Mucosa of descending colon (tissue), 3 donors: ENCODE measurements at regions not wholly inside any gene's neighbourhood (a gene's known extent, or its start where the extent isn't known, plus 50 kb on each side); places are given as distances from the start of the nearest gene placed in this dataset.

ENCODE experiments used
- ATAC-seq: fragments of 200-7000 bp; cut with Tn5 transposase; one replicate; pipeline ENCODE4 v1.9.1; 2020; ENCODE audit warnings: mild to moderate bottlenecking, moderate library complexity
- DNase-seq, 3 donors: peaks; one replicate each; pipeline ENCODE4 v3.0.0-alpha.2; 2020
- H3K36me3 ChIP-seq: fragments of 200-600 bp; one replicate; pipeline ENCODE4 v1.8.0; 2021; ENCODE audit warnings: low read depth, mild to moderate bottlenecking
- H3K4me1 ChIP-seq: fragments of 200-600 bp; one replicate; pipeline ENCODE4 v1.8.0; 2021; ENCODE audit warnings: low read depth, mild to moderate bottlenecking
- H3K4me3 ChIP-seq: fragments of 200-600 bp; one replicate; pipeline ENCODE4 v1.8.0; 2021; ENCODE audit warnings: mild to moderate bottlenecking
- H3K9me3 ChIP-seq: fragments of 200-600 bp; one replicate; pipeline ENCODE4 v1.8.0; 2021; ENCODE audit warnings: mild to moderate bottlenecking
- intact Hi-C, 2 donors: fragments of 100-400 bp; cut with DNase I in 1 of 2; cut with micrococcal nuclease in 1 of 2; formaldehyde crosslinking; loops; one replicate each; pipeline versions ENCODE4 v1.11.0 to v1.11.1; 2022; cut with DNase I, micrococcal nuclease
- TF ChIP-seq, protein P1 (sequence below): fragments of 200-600 bp; IDR thresholded peaks from one replicate; pipeline ENCODE4 v1.8.0; 2022; ENCODE audit warnings: antibody characterized with exemption, mild to moderate bottlenecking
- donor health status: DM: no; HTN: no; CAD: no; lungs with moderate emphysema.
- donor health status: DM: no; HTN: no; CAD: no.
- donor health status: DM: no; HTN: yes; CAD: no.

DNA sequence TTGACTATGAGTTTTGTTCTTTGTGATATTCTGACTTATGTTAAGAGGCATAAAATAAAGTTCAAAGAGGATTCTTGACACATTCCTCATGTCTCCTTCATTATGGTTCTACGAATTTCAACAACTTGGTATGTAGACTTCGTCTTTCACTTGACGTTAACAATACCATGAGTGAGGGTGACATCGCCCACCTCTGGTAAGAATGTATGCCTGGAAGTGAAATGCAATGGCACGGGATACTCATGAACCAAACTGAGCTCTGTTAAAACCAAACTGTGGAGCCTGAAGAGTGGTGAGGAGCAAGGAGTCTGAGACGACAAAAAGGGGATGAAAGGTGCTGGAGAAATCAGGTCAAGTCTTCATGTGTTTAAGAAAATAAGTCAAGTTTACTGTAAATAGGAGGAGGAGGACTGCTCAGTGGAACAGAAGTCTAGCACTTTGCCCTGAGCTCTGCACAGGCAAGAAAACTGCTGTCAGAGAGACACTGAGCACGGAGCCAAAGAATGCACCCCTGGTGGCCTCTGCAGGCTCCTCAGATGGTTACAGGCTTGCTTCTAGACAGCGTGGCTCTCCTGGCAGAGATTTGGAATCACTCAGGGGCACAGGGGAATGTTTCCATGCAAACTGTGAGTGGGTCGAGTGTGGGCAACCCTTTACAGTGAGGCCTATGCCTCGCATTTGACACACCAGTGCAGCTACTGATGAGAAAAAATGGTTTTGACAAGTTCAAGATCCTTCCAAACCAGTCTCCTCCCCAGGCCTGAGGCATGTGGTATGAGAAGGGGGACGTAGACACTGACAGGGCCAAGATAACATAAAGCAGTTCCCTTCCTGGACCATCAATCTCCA is 470.1 kb downstream of the IRX1 start:
- ATAC-seq = no peak
- no peaks in the 10 kb centered on the region for H3K4me1 ChIP-seq
- no peak for DNase-seq
- H3K9me3 ChIP-seq = peaks cover 17% of the 10 kb centered on the region
- intact Hi-C loops = no loop called here
- TF ChIP-seq, protein P1, sequence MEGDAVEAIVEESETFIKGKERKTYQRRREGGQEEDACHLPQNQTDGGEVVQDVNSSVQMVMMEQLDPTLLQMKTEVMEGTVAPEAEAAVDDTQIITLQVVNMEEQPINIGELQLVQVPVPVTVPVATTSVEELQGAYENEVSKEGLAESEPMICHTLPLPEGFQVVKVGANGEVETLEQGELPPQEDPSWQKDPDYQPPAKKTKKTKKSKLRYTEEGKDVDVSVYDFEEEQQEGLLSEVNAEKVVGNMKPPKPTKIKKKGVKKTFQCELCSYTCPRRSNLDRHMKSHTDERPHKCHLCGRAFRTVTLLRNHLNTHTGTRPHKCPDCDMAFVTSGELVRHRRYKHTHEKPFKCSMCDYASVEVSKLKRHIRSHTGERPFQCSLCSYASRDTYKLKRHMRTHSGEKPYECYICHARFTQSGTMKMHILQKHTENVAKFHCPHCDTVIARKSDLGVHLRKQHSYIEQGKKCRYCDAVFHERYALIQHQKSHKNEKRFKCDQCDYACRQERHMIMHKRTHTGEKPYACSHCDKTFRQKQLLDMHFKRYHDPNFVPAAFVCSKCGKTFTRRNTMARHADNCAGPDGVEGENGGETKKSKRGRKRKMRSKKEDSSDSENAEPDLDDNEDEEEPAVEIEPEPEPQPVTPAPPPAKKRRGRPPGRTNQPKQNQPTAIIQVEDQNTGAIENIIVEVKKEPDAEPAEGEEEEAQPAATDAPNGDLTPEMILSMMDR = no peak
- H3K36me3 ChIP-seq = no peaks in the 10 kb centered on the region
- no peak overlapping the region for H3K4me3 ChIP-seq

DNA sequence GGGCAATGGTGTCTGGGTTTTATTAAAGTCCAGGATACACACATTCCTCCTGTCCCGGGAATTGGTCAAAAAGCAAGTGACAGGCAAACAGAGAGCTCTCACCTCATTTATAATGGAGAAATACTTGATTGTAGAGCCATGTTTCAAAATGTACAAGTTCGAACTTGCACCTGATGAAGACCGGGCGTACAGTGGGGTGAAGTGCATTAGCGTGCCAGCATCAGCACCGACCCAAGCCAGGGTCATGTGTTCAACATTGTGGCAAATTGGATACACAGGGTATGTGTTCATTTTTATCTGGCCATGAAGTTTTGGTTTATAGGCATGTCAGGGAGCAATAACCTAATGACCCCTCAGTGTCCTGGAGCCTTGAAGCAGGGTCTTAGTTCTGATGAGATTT is 472.5 kb downstream of the IRX1 start:
- no peak overlapping the region for H3K4me3 ChIP-seq
- H3K9me3 ChIP-seq = peaks cover 17% of the 10 kb centered on the region
- DNase-seq = no peak
- H3K36me3 ChIP-seq = no peaks in the 10 kb centered on the region
- no peaks in the 10 kb centered on the region for H3K4me1 ChIP-seq
- TF ChIP-seq, protein P1 = no peak
- intact Hi-C loops = no loop called here
- no peak for ATAC-seq

DNA sequence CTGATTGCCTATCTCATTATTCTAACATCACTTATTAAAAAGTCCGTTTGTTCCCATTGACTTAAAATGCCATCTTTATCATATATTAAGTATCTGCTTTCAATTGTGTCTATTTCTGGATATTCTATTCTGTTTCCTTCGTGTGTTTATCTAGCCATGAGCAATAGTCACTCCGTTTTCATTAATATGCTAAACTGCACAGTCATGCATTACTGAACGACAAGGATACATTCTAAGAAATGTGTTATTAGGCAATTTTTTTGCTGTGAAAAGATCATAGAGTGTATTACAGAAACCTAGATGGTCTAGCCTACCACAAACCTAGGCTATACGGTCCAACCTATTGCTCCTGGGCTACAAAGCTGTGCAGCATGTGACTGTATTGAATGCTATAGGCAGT is 482.9 kb downstream of the IRX1 start:
- no peaks in the 10 kb centered on the region for H3K36me3 ChIP-seq
- TF ChIP-seq, protein P1 = no peak
- no peaks in the 10 kb centered on the region for H3K4me1 ChIP-seq
- intact Hi-C loops = no loop called here
- H3K4me3 ChIP-seq = no peak overlapping the region
- peaks cover 30% of the 10 kb centered on the region for H3K9me3 ChIP-seq
- ATAC-seq (no peak), DNase-seq (no peak)

DNA sequence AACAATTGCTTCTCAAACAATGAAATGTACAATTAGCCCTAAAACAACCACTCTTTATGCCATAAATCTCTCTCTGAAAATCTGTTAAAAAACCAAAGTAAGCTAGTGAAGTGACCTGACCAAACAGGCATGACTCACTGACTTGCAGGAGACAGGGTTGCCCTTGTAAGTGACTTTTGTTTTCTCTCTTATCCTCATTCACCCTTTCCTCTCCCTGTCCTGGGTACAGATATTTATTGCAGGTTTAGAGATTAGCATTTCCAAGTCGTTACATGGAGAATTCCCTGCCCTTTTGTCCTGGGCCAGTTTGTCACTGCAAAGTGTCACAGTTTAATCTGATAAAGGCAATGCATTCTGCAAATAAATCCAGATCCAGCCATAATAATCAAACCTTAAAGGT is 484.2 kb downstream of the IRX1 start:
- Histone ChIP-seq H3K4me3 (no peak overlapping the region), H3K36me3 (no peaks in the 10 kb centered on the region), H3K9me3 (peaks cover 30% of the 10 kb centered on the region), H3K4me1 (no peaks in the 10 kb centered on the region)
- ATAC-seq (no peak), DNase-seq (no peak)
- intact Hi-C loops = no loop called here
- TF ChIP-seq, protein P1 = no peak

DNA sequence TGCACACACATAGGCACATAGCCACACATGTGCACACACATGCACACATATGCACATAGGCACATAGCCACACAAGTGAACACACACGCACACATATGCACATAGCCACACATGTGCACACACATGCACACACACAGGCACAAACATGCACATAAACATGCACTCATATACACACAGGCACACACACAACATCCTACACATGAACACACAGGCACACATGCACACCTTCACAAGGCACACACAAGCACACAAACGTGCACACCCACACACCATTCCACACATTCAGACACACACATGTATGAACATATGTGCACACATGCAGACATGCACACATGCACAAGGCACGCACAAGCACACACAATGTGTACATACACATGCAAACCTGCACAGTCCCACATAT is 484.7 kb downstream of the IRX1 start:
- Histone ChIP-seq H3K4me1 (no peaks in the 10 kb centered on the region), H3K9me3 (peaks cover 28% of the 10 kb centered on the region), H3K36me3 (no peaks in the 10 kb centered on the region), H3K4me3 (no peak overlapping the region)
- no peak for ATAC-seq
- intact Hi-C loops = no loop called here
- TF ChIP-seq, protein P1 = no peak
- no peak for DNase-seq

DNA sequence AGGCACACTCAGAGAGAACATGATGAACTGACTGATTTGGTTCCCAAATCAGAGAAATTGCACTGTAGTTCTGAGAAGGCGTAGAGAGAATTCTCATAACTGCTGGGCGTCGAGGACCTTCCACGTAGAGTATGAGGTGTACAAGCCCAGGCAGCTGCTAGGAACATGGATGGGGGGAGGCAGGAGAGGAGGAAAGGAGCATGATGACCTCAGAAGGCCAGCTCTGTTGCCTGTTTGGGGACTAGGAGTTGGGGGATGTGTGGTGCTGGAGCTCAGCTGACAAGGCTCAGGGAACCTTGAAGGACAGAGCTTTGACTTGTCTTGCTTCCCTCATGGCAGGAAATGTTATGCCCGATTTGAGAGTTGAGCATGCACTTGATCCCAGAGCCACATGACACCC is 485.4 kb downstream of the IRX1 start:
- H3K36me3 ChIP-seq = no peaks in the 10 kb centered on the region
- H3K4me1 ChIP-seq = no peaks in the 10 kb centered on the region
- no peak for ATAC-seq
- DNase-seq = no peak
- no peak overlapping the region for H3K4me3 ChIP-seq
- intact Hi-C loops = no loop called here
- H3K9me3 ChIP-seq = peaks cover 23% of the 10 kb centered on the region
- TF ChIP-seq, protein P1 = no peak
